Right lobe of liver (tissue), 4 donors: ENCODE measurements at regions not wholly inside any gene's neighbourhood (a gene's known extent, or its start where the extent isn't known, plus 50 kb on each side); places are given as distances from the start of the nearest gene placed in this dataset.

ENCODE experiments used
- CTCF ChIP-seq, 4 donors: fragments of 200-600 bp in 3 of 4; fragments of 450-650 bp in 1 of 4; IDR thresholded peaks; one replicate each; pipeline versions ENCODE4 v1.5.1 to v1.8.0; 2016 to 2022; ENCODE audit warnings: antibody characterized with exemption in 4 of 4, mild to moderate bottlenecking in 2 of 4
- POLR2A ChIP-seq: fragments of 450-650 bp; IDR thresholded peaks from one replicate; pipeline ENCODE4 v1.6.1; 2017; ENCODE audit warnings: antibody characterized with exemption, mild to moderate bottlenecking
- donor health status: DM: no; HTN: no; CAD: no.
- donor health status: DM: no; HTN: no; CAD: no.
- donor health status: DM: no; HTN: yes; CAD: no.

- no peak for TF ChIP-seq CTCF (IDR thresholded peaks at IDR 0.05)
- TF ChIP-seq POLR2A = no peak
These were observed 198.2 kb upstream of the KCNG1 start for GRCh38 chr20:51221103-51221502.
